ENCODE measurements at regions not wholly inside any gene's neighbourhood (a gene's known extent, or its start where the extent isn't known, plus 50 kb on each side); places are given as distances from the start of the nearest gene placed in this dataset.

DNA sequence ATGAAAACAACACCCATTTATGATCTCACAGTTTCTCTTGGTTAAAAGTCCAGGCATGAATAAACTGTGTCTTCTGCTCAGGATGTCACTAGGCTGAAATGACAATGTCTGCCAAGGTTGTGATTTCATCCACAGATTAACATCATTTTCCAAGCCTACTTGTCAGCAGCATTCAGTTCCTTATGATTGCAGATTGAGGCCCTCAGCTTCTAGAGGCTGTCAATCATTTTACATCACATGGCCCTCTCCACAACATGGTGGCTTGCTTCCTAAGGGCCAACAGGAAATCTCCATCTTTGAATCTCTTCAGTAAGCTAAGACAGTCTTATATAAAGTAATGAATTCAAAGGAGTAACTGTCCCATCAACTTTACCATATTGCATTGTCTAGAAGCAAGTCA, 377.6 kb downstream of the ANKRD7 start:
- TF ChIP-seq, protein P1, sequence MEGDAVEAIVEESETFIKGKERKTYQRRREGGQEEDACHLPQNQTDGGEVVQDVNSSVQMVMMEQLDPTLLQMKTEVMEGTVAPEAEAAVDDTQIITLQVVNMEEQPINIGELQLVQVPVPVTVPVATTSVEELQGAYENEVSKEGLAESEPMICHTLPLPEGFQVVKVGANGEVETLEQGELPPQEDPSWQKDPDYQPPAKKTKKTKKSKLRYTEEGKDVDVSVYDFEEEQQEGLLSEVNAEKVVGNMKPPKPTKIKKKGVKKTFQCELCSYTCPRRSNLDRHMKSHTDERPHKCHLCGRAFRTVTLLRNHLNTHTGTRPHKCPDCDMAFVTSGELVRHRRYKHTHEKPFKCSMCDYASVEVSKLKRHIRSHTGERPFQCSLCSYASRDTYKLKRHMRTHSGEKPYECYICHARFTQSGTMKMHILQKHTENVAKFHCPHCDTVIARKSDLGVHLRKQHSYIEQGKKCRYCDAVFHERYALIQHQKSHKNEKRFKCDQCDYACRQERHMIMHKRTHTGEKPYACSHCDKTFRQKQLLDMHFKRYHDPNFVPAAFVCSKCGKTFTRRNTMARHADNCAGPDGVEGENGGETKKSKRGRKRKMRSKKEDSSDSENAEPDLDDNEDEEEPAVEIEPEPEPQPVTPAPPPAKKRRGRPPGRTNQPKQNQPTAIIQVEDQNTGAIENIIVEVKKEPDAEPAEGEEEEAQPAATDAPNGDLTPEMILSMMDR (IDR thresholded peaks at IDR 0.05), result no peak
- TF ChIP-seq POLR2A (IDR thresholded peaks at IDR 0.05), result no peak

All from heart left ventricle (tissue), 13 donors.